Stomach (tissue), 4 donors: ENCODE measurements at regions not wholly inside any gene's neighbourhood (a gene's known extent, or its start where the extent isn't known, plus 50 kb on each side); places are given as distances from the start of the nearest gene placed in this dataset.

Experiments used
- POLR2A ChIP-seq, 4 donors: fragments of 450-650 bp; IDR thresholded peaks; one replicate each; pipeline ENCODE4 v1.6.1; 2016; ENCODE audit warnings: antibody characterized with exemption in 4 of 4, control low read depth in 2 of 4, mild to moderate bottlenecking in 1 of 4, moderate library complexity in 1 of 4
- POLR2AphosphoS5 ChIP-seq, 3 donors: sonication (generic); formaldehyde crosslinking; IDR thresholded peaks; one replicate each; pipeline ENCODE4 v1.6.1; 2016; ENCODE audit warnings: antibody characterized with exemption in 3 of 3
- TF ChIP-seq, protein P1 (sequence below), 7 experiments: fragments of 450-650 bp in 4 of 7; fragments of 200-600 bp in 3 of 7; sonication (generic) in 3 of 7; IDR thresholded peaks; one replicate each; pipeline ENCODE4 v1.5.1; 2016 to 2019; ENCODE audit warnings: antibody characterized with exemption in 7 of 7, control low read depth in 2 of 7, mild to moderate bottlenecking in 1 of 7

DNA sequence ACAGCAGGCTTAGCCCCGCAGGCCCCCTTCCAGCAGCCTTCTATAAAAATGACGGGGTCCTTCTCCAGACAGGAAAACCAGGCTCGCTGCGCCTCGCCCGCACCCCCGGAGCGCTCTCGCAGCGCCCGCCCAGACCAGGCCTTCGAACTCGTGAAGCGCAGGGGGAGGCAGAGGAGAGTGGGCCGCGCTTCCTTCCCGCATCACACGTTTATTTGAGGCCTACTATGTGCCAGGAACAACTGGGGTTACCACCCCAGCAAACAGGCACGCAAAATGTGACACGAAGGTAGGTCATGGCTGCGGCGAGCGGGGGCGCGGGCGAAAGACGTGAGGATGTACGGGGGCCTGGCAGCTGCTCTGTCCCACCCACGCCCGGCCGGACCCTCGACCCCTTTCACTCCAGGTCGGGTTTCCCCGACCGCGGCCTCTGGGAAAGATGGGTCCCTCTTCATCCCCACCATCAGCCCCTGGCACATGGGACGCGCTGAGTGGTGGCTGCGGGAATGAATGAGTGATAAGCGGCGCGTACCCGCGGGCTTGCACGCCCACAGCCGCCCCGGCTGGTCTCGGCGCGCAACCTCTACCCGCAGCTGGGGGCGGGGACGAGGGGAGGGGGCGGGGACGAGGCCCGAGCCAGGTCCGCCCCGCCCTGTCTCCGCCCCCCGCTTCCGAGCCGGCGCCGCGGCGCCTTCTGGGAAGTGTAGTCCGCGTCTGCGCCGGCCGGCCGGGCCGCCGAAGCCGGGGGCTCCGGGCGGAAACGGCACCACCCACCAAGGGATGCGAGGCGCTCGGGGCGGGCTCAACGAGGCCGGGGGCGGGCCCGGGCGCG is 59.1 kb downstream of the ZNF467 start:
- TF ChIP-seq, protein P1, sequence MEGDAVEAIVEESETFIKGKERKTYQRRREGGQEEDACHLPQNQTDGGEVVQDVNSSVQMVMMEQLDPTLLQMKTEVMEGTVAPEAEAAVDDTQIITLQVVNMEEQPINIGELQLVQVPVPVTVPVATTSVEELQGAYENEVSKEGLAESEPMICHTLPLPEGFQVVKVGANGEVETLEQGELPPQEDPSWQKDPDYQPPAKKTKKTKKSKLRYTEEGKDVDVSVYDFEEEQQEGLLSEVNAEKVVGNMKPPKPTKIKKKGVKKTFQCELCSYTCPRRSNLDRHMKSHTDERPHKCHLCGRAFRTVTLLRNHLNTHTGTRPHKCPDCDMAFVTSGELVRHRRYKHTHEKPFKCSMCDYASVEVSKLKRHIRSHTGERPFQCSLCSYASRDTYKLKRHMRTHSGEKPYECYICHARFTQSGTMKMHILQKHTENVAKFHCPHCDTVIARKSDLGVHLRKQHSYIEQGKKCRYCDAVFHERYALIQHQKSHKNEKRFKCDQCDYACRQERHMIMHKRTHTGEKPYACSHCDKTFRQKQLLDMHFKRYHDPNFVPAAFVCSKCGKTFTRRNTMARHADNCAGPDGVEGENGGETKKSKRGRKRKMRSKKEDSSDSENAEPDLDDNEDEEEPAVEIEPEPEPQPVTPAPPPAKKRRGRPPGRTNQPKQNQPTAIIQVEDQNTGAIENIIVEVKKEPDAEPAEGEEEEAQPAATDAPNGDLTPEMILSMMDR (IDR thresholded peaks at IDR 0.05) = no peak
- TF ChIP-seq POLR2A (IDR thresholded peaks at IDR 0.05) (no peak), POLR2AphosphoS5 (IDR thresholded peaks at IDR 0.05) (peak in 1 of 3 donors; percentile 5)
